RKO (cell line): ENCODE measurements at regions not wholly inside any gene's neighbourhood (a gene's known extent, or its start where the extent isn't known, plus 50 kb on each side); places are given as distances from the start of the nearest gene placed in this dataset.
"Not testable (repeated sequence)": the region's sequence is repeated elsewhere in the genome, so short reads cannot be mapped to it uniquely, and the experiment has no call there.

Experiments used
- DNase-seq: peaks from one replicate; pipeline ENCODE4 v3.0.0-alpha.2; 2016; ENCODE audit warnings: low spot score

GRCh38 chr6:133051240-133051639 lies 189.9 kb upstream of the EYA4 start:
- DNase-seq: no peak

DNA sequence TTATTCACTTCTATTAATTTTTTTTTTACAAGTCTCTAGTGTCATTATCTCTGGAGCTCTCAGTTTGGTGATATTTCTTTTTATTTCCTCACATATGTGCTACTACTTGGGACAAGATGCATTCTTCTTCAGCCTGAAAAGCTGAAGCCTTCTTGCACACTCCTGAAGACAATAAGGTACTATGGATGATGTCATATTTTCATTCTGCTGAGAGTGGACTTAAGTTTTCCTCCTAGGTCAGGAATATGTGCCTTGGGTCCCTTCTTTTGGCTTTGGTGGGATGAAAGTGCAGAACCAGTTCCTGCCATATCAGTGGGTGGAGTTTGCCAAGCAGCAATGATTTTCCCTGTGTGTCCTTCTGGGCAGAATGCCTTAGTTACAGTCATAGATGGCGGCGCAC lies 188.7 kb upstream of the EYA4 start:
- no peak for DNase-seq

DNA sequence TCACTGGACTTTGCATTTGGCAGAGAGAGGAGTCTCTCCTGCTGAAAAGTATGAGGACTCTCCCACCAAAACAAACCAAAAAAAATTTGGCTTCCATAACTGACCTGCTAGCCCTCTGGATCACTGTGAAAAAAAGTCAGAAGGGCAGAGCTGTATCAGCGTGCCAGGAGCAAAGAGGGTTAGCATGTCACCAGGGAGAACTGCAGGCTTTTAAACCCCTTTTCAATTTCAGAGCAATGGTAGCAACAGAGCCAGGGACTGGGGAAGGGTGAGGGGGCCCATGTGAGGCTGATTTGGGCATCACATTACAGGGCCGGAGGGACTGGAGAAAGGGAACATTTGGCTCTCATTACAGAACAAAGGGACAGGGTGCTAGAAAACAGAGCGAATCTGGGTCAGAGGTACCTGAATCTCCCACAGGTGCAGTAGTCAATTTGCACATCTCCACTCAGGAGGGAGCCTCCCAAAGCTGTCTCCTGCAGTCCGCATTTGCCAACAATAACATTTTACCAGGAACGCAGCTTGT lies 185.7 kb upstream of the EYA4 start:
- DNase-seq: no peak

DNA sequence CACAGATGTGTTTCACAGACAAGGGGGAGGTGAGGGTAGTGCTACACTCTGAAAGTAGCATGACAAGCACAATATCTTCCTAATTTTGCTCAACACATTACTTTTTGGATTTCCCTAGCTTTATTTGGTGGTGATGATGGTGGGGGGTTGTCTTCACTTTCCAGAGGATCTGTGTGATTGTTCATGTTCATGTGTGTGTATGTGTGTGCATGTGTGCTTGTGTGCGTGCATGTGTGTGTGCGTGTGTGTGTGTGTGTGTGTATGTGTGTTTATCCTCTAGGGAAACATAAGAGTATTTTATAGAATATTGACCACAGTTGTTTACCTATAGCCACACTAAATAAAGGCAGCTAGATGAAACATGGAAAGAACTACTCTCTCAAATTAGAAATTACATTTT lies 183.8 kb upstream of the EYA4 start:
- DNase-seq: no peak

DNA sequence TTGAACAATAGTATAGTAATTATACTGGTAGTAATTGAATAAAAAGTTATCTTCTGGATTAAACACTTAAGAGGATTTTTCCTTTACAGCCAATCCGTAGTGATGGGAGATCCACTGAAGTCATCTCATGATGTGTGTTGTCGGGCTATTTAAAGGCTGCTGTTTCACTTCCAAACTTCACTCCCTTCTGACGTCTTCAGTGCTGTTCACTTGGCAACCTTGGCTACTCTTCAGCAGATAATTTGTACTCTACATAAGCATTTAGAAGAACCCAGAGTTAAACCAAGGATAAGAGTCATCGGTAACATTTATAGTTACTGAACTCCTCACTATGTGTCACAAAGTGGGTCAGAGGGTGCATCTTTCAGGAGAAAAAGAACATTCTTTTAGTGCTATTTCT lies 179.1 kb upstream of the EYA4 start:
- no peak for DNase-seq

GRCh38 chr6:133062696-133063306 lies 178.4 kb upstream of the EYA4 start:
- DNase-seq: no peak

DNA sequence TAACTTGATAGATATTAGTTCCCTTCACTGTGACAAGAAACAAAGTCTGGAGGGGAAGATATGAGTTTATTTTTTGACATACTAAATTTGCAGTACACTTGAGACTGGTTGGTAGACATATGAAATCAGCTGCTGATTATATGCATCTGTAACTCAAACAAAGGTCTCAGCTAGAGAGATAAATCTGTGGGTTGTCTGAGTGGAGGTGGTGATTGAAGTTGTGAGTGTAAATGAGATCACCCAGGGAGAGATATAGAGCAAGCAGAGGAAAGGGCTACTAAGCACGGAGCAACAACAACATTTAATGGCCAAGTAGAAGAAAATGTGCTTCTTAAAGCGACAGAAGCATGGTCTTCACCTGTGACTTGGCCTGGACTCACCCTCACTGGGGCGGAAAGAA lies 173.2 kb upstream of the EYA4 start:
- DNase-seq: no peak

- no peak for DNase-seq
These were observed 170.6 kb upstream of the EYA4 start for GRCh38 chr6:133070410-133071043.

- no peak for DNase-seq
These were observed 161.3 kb upstream of the EYA4 start for GRCh38 chr6:133079901-133080300.

GRCh38 chr6:133083248-133083967 lies 157.7 kb upstream of the EYA4 start:
- no peak for DNase-seq

DNA sequence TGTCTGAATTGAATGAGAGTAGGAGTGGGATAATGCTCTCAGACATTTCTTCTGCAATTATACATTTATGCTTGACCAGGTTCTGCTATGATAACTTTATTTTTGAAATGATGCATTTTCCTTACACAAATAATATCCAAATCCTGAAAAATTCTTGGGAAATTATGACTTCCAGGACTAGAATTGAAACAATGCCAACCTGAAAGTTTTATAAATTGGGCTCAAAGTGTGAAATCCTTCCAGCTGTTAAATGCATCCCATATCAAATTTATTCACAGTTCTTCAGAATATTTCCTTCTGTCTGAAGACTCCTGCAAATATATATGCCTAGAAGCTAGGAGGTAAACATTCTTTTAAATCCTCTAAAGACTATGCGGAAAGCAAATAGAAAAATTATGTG lies 155.7 kb upstream of the EYA4 start:
- DNase-seq: no peak

DNA sequence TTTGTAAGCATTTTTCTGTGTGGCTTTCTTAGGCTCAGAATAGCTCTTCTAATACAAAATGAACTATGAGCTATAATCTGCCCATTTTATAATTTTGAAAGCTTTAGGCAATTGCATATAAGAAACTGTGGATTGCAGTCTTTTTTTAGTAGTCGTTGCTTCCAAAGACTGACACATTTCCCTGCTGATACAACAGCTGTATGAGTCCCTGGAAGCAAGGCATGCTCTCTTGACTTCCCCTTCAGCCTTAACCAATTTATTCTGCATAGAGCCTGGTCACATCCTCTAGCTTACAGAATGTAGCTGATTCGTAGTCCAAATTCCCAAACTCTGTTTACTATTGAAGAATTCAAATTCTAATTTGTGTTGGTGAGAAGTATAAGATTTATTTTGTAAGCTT lies 155.3 kb upstream of the EYA4 start:
- DNase-seq: no peak

- no peak for DNase-seq
These were observed 152.0 kb upstream of the EYA4 start for GRCh38 chr6:133088931-133089695.

- DNase-seq: no peak
These were observed 149.0 kb upstream of the EYA4 start for GRCh38 chr6:133092199-133092598.

- DNase-seq: no peak
These were observed 148.4 kb upstream of the EYA4 start for GRCh38 chr6:133092771-133093170.

DNA sequence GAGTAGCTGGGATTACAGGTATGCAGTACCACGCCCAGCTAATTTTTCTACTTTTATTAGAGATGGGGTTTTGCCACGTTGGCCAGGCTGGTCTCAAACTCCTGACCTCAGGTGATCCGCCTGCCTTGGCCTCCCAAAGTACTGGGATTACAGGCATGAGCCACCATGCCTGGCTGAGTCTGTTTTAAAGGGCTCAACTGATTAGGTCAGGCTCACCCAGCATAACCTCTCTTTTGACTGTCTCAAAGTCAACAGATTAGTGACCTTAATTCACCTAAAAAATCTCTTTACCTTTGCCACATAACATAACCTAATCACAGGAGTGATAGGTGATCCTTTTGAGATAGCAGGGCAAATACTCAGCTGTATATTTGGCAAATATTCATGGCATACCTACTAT lies 147.9 kb upstream of the EYA4 start:
- not testable (repeated sequence) for DNase-seq

GRCh38 chr6:133093956-133094355 lies 147.2 kb upstream of the EYA4 start:
- no peak for DNase-seq

DNA sequence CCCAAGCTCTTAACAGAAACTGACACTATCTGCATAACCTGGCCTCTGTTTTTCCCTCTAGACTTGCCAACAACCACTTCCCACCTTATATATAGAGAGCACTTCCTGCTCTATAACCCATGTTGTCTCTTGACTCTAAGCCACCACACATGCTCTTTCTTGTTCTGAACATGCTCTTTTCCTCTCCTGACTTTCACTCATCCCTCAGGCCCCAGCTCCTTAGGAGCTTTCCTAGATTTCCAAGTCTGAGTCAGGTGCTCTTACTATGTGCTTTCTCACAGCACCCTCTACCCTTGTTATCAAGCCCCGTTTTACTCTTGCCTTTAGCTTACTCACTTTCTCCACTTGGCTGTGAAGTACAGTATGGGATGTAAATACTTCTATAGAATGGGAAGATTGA lies 143.9 kb upstream of the EYA4 start:
- no peak for DNase-seq

DNA sequence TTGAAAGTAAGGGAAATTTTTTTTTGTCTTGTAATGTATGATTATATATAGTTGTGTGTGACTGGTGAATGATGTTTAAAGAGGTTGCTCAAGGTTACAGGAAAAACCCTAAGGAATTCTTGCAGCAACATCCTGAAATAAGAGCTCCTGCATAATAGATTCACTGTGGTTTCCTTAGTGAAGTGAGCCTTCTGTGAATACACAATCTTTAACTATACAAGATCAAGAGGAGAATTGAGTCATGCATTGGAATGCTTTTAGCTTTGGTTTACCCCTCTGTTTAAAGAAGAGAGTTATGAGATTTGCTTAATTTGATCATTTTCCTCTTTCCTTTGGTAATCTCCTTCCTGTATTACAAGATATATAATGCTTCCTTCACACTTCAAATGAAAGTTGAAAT lies 141.6 kb upstream of the EYA4 start:
- peak; percentile 8 for DNase-seq

DNA sequence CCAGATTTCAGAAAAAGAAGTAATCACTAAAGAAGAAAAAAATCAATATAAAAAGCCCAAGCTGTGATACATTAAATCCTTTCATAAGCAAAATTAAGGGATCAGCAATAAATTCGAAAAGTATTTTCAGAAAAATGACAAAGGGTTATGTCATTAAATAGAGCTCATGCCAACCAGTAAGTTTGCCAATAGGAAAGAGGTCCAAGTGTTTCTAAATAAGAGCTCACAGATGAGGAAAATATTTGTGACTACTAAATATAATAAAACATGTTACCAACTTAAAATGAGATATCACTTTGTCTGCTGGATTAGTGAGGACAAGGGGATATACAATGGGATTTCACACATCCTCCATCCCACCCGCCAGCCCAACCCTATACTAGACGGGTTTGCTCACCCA lies 140.3 kb upstream of the EYA4 start:
- DNase-seq: no peak

DNA sequence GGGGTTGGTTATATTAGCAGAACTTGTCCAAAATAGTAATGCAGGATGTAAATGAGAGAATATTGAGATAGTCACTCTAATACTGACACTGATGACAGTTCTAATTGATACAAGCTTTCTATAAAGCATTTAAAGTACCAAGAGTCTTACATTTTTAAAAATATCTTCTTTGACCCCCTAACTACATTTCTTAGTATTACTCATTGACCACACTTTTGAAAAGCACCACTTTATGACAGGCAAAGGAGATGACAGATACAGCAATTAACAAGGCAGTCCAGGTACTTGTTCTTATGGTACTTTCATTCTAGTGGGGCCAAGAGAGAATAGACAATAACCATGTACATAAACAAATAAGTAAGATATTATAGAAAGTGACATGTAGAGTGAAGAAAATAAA lies 139.4 kb upstream of the EYA4 start:
- DNase-seq: no peak

DNA sequence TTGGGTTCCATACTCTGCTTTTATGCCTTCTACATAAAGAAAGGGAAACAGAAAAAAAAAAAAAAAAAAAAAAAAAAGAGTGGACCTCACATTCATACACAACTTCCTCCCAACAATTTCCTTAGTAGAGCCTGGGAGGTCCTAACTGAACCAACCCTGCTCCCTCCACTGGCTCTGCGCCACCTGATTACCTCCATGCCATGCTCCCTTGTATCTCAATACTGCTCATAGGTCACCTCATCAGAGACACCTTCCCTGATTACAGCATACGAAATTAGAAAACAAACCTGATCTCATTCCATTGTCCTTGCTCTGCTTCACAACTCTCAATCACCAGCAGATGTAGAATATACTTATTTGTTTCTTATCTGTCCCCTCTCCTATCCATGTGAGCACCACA lies 134.2 kb upstream of the EYA4 start:
- no peak for DNase-seq

- no peak for DNase-seq
These were observed 132.7 kb upstream of the EYA4 start for GRCh38 chr6:133108419-133108818.
